HEK293 (cell line): ENCODE measurements at regions not wholly inside any gene's neighbourhood (a gene's known extent, or its start where the extent isn't known, plus 50 kb on each side); places are given as distances from the start of the nearest gene placed in this dataset.

ENCODE experiments used
- CTCF ChIA-PET: fragments of 350-600 bp; formaldehyde crosslinking; extraction: SDS; loops from one replicate; lab custom pipeline; 2021; ENCODE audit warnings: antibody characterized with exemption; lab: Yijun Ruan, JAX
- POLR2A ChIA-PET: fragments of 300-600 bp; formaldehyde crosslinking; extraction: SDS; loops from one replicate; lab custom pipeline; 2020; ENCODE audit warnings: antibody characterized with exemption, inconsistent platforms; lab: Yijun Ruan, JAX
- H3K27ac ChIP-seq: fragments of 200-500 bp; sonication (Bioruptor generic); 2 replicates; pipeline ENCODE4 v1.5.1; 2014; ENCODE audit warnings: low read depth, low read length, control low read depth, inconsistent platforms; ENCODE audit errors: extremely low read depth
- H3K36me3 ChIP-seq, 2 experiments: fragments of 200-500 bp in 1 of 2; sonication (Bioruptor generic) in 1 of 2; 1 replicate in 1 of 2; 2 replicates in 1 of 2; pipeline ENCODE4 v1.5.1; 2014 to 2017; ENCODE audit warnings: inconsistent platforms in 2 of 2, low read length in 2 of 2; ENCODE audit not compliant: control insufficient read depth in 2 of 2, insufficient read depth in 1 of 2
- H3K4me1 ChIP-seq: fragments of 200-500 bp; sonication (Bioruptor generic); 2 replicates; pipeline ENCODE4 v1.5.1; 2014; ENCODE audit warnings: mild to moderate bottlenecking, low read length, inconsistent platforms; ENCODE audit not compliant: control insufficient read depth, insufficient read depth
- H3K4me3 ChIP-seq: 2 replicates; pipeline ENCODE4 v1.5.1; 2011; ENCODE audit warnings: low read depth, mild to moderate bottlenecking, control low read depth, low read length, moderate library complexity
- H3K9me3 ChIP-seq: fragments of 200-500 bp; sonication (Bioruptor generic); 2 replicates; pipeline ENCODE4 v1.5.1; 2014; ENCODE audit warnings: low read depth, low read length, inconsistent platforms; ENCODE audit not compliant: control insufficient read depth, insufficient read depth
- GLIS2 ChIP-seq: fragments of 450-650 bp; formaldehyde crosslinking; IDR thresholded peaks from 2 replicates; pipeline ENCODE4 v1.5.1; 2016; ENCODE audit warnings: missing biosample characterization, missing genetic modification characterization
- HOXC10 ChIP-seq: sonication (generic); formaldehyde crosslinking; IDR thresholded peaks from 2 replicates; pipeline ENCODE4 v1.8.1; 2023; ENCODE audit warnings: mild to moderate bottlenecking, missing genetic modification reagents
- KLF7 ChIP-seq: fragments of 450-650 bp; formaldehyde crosslinking; IDR thresholded peaks from 2 replicates; pipeline ENCODE4 v1.5.1; 2016; ENCODE audit warnings: missing biosample characterization, missing genetic modification characterization, borderline replicate concordance
- SP7 ChIP-seq: fragments of 450-650 bp; formaldehyde crosslinking; IDR thresholded peaks from 2 replicates; pipeline ENCODE4 v1.5.1; 2016; ENCODE audit warnings: missing biosample characterization, missing genetic modification characterization
- ZFP3 ChIP-seq: fragments of 450-650 bp; formaldehyde crosslinking; IDR thresholded peaks from 2 replicates; pipeline ENCODE4 v1.5.1; 2016; ENCODE audit warnings: low read depth, missing biosample characterization, missing genetic modification characterization
- ZFP69B ChIP-seq: fragments of 450-650 bp; formaldehyde crosslinking; IDR thresholded peaks from 2 replicates; pipeline ENCODE4 v1.5.1; 2016; ENCODE audit warnings: missing biosample characterization, missing genetic modification characterization
- ZNF121 ChIP-seq: fragments of 450-650 bp; formaldehyde crosslinking; IDR thresholded peaks from 2 replicates; pipeline ENCODE4 v1.5.1; 2016; ENCODE audit warnings: missing biosample characterization, missing genetic modification characterization
- ZNF155 ChIP-seq: fragments of 450-650 bp; formaldehyde crosslinking; IDR thresholded peaks from 2 replicates; pipeline ENCODE4 v1.5.1; 2016; ENCODE audit warnings: missing biosample characterization, missing genetic modification characterization
- ZNF221 ChIP-seq: fragments of 450-650 bp; formaldehyde crosslinking; IDR thresholded peaks from 2 replicates; pipeline ENCODE4 v1.5.1; 2017; ENCODE audit warnings: missing biosample characterization, missing genetic modification characterization, borderline replicate concordance
- ZNF248 ChIP-seq: fragments of 450-650 bp; formaldehyde crosslinking; IDR thresholded peaks from 2 replicates; pipeline ENCODE4 v1.5.1; 2017; ENCODE audit warnings: missing biosample characterization, missing genetic modification characterization
- ZNF292 ChIP-seq: fragments of 450-650 bp; formaldehyde crosslinking; IDR thresholded peaks from 2 replicates; pipeline ENCODE4 v1.5.1; 2016; ENCODE audit warnings: low read depth, missing biosample characterization, missing genetic modification characterization, borderline replicate concordance
- ZNF341 ChIP-seq: fragments of 450-650 bp; formaldehyde crosslinking; IDR thresholded peaks from 2 replicates; pipeline ENCODE4; 2016; ENCODE audit warnings: low read depth, missing biosample characterization, missing genetic modification characterization
- ZNF426 ChIP-seq: fragments of 450-650 bp; formaldehyde crosslinking; IDR thresholded peaks from 2 replicates; pipeline ENCODE4 v1.5.1; 2017; ENCODE audit warnings: missing biosample characterization, missing genetic modification characterization, mild to moderate bottlenecking, inconsistent platforms, moderate library complexity
- ZNF600 ChIP-seq: fragments of 450-650 bp; formaldehyde crosslinking; IDR thresholded peaks from 2 replicates; pipeline ENCODE4 v1.5.1; 2016; ENCODE audit warnings: missing biosample characterization, missing genetic modification characterization
- ZNF624 ChIP-seq: fragments of 450-650 bp; formaldehyde crosslinking; IDR thresholded peaks from 2 replicates; pipeline ENCODE4 v1.5.1; 2017; ENCODE audit warnings: missing biosample characterization, missing genetic modification characterization
- ZNF626 ChIP-seq: fragments of 450-650 bp; sonication (Bioruptor Pico); formaldehyde crosslinking; IDR thresholded peaks from 2 replicates; pipeline ENCODE4 v1.5.1; 2018; ENCODE audit warnings: missing biosample characterization, missing genetic modification characterization, inconsistent platforms
- ZNF654 ChIP-seq: fragments of 450-650 bp; formaldehyde crosslinking; IDR thresholded peaks from 2 replicates; pipeline ENCODE4 v1.5.1; 2016; ENCODE audit warnings: low read depth, missing biosample characterization, missing genetic modification characterization
- ZNF670 ChIP-seq: fragments of 450-650 bp; formaldehyde crosslinking; IDR thresholded peaks from 2 replicates; pipeline ENCODE4 v1.5.1; 2016; ENCODE audit warnings: missing biosample characterization, missing genetic modification characterization, low read depth
- ZNF776 ChIP-seq: fragments of 450-650 bp; formaldehyde crosslinking; IDR thresholded peaks from 2 replicates; pipeline ENCODE4 v1.5.0; 2017; ENCODE audit warnings: missing biosample characterization, missing genetic modification characterization, borderline replicate concordance
- ZNF777 ChIP-seq: fragments of 450-650 bp; formaldehyde crosslinking; IDR thresholded peaks from 2 replicates; pipeline ENCODE4 v1.5.1; 2017; ENCODE audit warnings: missing biosample characterization, missing genetic modification characterization, borderline replicate concordance
- ZNF785 ChIP-seq: fragments of 450-650 bp; formaldehyde crosslinking; IDR thresholded peaks from 2 replicates; pipeline ENCODE4 v1.5.1; 2016; ENCODE audit warnings: missing biosample characterization, missing genetic modification characterization
- TF ChIP-seq, protein P1 (sequence below): fragments of 450-650 bp; formaldehyde crosslinking; IDR thresholded peaks from 2 replicates; pipeline ENCODE4 v1.5.1; 2016; ENCODE audit warnings: missing biosample characterization, missing genetic modification characterization
- TF ChIP-seq, protein P2 (sequence below): fragments of 450-650 bp; IDR thresholded peaks from 2 replicates; pipeline ENCODE4 v1.5.1; 2018; ENCODE audit warnings: missing biosample characterization, mild to moderate bottlenecking, missing genetic modification characterization
- TF ChIP-seq, protein P3 (sequence below): fragments of 450-650 bp; formaldehyde crosslinking; conservative IDR thresholded peaks from 2 replicates; pipeline ENCODE4 v1.5.1; 2016; ENCODE audit warnings: low read depth, missing biosample characterization, missing genetic modification characterization
- TF ChIP-seq, protein P4 (sequence below): fragments of 450-650 bp; IDR thresholded peaks from 2 replicates; pipeline ENCODE4 v1.5.1; 2018; ENCODE audit warnings: missing biosample characterization, missing genetic modification characterization

DNA sequence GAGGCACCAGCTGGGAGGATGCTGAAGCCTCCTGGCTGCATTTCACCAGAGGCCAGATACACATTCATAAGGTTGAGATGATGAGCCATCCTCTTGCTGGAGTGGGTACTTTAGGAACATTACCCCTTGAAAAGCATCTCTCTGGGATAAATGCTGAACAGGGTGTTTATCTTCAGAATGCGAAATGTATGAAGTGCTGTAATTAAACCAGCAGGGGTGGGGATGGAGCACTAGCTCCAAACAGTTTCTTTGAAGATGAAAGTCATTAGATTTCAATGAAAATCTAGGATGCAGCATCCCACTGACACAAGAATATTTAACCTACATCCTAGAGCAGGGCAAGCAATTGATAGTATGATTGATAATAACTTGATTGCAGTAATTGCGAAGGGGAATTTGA, 158.1 kb downstream of the CYLD start:
- ChIA-PET CTCF (interaction anchor here (0.7 kb wide), 1 partner anchor 233 kb away, joined by 3 read pairs; no protein-coding TSS in a partner anchor), POLR2A (no interaction called here)
- H3K36me3 ChIP-seq, result no peaks in the 10 kb centered on the region

DNA sequence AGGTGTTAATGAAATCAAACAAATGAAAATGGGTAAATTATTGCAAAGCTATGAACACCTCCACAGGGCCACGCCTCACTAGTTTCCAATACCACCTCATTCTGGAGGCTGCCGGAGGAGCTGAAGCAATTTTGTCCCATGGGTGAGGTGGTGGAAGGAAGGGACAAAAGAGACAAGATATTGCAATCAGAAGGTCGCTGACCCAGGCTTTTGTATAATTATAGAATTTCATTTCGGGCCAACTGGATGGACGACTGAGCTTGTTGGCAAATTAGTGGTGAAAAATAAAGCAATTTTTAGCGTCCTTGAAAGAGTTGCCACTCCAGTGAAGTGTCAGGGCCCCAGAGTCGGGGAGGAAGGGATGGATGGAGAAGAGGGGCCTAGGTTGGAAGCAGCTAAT, 147.9 kb downstream of the CYLD start:
- TF ChIP-seq ZNF624 (tag by site-specific recombination) (no peak), ZNF776 (tag by site-specific recombination) (no peak), ZNF248 (tag by site-specific recombination) (no peak), ZFP3 (tag by site-specific recombination) (no peak)
- ChIA-PET CTCF (interaction anchor here (0.7 kb wide), 1 partner anchor 1032 kb away, joined by 3 read pairs; no protein-coding TSS in a partner anchor), POLR2A (no interaction called here)
- Histone ChIP-seq H3K27ac (no peak overlapping the region), H3K4me1 (no peaks in the 10 kb centered on the region), H3K4me3 (no peak overlapping the region), H3K36me3 (no peaks in the 10 kb centered on the region), H3K9me3 (no peaks in the 10 kb centered on the region)

More for the DNA sequence above, 158.1 kb downstream of the CYLD start:
- TF ChIP-seq ZNF785 (tag by site-specific recombination) (no peak), ZNF670 (no peak), HOXC10 (CRISPR knock-in tag) (no peak), ZNF777 (tag by site-specific recombination) (no peak), ZNF121 (no peak), GLIS2 (tag by site-specific recombination) (no peak), SP7 (tag by site-specific recombination) (no peak), ZNF221 (tag by site-specific recombination) (no peak), ZNF155 (tag by site-specific recombination) (no peak), ZFP69B (tag by site-specific recombination) (no peak), KLF7 (tag by site-specific recombination) (no peak), ZNF626 (tag by site-specific recombination) (no peak)
- TF ChIP-seq, protein P1, sequence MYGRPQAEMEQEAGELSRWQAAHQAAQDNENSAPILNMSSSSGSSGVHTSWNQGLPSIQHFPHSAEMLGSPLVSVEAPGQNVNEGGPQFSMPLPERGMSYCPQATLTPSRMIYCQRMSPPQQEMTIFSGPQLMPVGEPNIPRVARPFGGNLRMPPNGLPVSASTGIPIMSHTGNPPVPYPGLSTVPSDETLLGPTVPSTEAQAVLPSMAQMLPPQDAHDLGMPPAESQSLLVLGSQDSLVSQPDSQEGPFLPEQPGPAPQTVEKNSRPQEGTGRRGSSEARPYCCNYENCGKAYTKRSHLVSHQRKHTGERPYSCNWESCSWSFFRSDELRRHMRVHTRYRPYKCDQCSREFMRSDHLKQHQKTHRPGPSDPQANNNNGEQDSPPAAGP (tag by site-specific recombination), result no peak
- TF ChIP-seq, protein P2, sequence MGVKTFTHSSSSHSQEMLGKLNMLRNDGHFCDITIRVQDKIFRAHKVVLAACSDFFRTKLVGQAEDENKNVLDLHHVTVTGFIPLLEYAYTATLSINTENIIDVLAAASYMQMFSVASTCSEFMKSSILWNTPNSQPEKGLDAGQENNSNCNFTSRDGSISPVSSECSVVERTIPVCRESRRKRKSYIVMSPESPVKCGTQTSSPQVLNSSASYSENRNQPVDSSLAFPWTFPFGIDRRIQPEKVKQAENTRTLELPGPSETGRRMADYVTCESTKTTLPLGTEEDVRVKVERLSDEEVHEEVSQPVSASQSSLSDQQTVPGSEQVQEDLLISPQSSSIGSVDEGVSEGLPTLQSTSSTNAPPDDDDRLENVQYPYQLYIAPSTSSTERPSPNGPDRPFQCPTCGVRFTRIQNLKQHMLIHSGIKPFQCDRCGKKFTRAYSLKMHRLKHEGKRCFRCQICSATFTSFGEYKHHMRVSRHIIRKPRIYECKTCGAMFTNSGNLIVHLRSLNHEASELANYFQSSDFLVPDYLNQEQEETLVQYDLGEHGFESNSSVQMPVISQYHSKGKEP (tag by site-specific recombination), result no peak
- Histone ChIP-seq H3K27ac (no peak overlapping the region), H3K4me3 (no peak overlapping the region), H3K9me3 (no peaks in the 10 kb centered on the region), H3K4me1 (no peaks in the 10 kb centered on the region)

DNA sequence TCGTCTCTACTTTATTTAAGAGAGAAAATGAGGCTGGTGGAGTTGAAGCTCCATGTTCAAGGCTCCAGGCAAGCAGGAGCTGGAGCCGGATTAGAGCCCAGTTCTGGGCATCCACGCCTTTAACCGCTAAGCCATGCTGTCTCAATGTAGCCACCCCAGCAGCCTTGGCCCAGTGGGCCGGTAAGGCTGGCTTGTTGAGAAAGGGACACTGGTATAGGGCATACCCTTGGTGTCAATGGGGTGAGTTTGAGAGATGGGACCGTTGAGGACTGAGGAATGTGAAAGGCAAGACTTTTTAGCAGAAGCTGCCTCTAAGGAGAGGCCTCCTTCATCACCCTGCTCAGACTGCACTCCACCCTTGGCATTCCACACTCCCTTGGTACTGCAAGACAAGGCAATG, 147.4 kb downstream of the CYLD start:
- POLR2A ChIA-PET, result no interaction called here
- H3K9me3 ChIP-seq, result no peaks in the 10 kb centered on the region
- H3K4me1 ChIP-seq, result no peaks in the 10 kb centered on the region
- no peak overlapping the region for H3K27ac ChIP-seq
- H3K4me3 ChIP-seq, result no peak overlapping the region
- no peaks in the 10 kb centered on the region for H3K36me3 ChIP-seq
- CTCF ChIA-PET, result interaction anchor here (0.7 kb wide), 1 partner anchor 1032 kb away, joined by 3 read pairs; no protein-coding TSS in a partner anchor
- TF ChIP-seq, protein P3, sequence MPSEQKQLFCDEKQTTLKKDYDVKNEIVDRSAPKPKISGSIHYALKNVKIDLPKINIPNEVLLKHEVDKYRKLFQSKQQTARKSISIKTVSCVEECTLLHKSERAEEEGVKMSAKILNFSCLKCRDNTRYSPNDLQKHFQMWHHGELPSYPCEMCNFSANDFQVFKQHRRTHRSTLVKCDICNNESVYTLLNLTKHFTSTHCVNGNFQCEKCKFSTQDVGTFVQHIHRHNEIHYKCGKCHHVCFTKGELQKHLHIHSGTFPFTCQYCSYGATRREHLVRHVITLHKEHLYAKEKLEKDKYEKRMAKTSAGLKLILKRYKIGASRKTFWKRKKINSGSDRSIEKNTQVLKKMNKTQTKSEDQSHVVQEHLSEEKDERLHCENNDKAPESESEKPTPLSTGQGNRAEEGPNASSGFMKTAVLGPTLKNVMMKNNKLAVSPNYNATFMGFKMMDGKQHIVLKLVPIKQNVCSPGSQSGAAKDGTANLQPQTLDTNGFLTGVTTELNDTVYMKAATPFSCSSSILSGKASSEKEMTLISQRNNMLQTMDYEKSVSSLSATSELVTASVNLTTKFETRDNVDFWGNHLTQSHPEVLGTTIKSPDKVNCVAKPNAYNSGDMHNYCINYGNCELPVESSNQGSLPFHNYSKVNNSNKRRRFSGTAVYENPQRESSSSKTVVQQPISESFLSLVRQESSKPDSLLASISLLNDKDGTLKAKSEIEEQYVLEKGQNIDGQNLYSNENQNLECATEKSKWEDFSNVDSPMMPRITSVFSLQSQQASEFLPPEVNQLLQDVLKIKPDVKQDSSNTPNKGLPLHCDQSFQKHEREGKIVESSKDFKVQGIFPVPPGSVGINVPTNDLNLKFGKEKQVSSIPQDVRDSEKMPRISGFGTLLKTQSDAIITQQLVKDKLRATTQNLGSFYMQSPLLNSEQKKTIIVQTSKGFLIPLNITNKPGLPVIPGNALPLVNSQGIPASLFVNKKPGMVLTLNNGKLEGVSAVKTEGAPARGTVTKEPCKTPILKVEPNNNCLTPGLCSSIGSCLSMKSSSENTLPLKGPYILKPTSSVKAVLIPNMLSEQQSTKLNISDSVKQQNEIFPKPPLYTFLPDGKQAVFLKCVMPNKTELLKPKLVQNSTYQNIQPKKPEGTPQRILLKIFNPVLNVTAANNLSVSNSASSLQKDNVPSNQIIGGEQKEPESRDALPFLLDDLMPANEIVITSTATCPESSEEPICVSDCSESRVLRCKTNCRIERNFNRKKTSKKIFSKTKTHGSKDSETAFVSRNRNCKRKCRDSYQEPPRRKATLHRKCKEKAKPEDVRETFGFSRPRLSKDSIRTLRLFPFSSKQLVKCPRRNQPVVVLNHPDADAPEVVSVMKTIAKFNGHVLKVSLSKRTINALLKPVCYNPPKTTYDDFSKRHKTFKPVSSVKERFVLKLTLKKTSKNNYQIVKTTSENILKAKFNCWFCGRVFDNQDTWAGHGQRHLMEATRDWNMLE (tag by site-specific recombination), result no peak
- TF ChIP-seq ZNF426 (no peak), ZNF654 (tag by site-specific recombination) (no peak), ZNF292 (tag by site-specific recombination) (no peak), ZNF600 (no peak), ZNF341 (tag by site-specific recombination) (no peak)
- TF ChIP-seq, protein P4, sequence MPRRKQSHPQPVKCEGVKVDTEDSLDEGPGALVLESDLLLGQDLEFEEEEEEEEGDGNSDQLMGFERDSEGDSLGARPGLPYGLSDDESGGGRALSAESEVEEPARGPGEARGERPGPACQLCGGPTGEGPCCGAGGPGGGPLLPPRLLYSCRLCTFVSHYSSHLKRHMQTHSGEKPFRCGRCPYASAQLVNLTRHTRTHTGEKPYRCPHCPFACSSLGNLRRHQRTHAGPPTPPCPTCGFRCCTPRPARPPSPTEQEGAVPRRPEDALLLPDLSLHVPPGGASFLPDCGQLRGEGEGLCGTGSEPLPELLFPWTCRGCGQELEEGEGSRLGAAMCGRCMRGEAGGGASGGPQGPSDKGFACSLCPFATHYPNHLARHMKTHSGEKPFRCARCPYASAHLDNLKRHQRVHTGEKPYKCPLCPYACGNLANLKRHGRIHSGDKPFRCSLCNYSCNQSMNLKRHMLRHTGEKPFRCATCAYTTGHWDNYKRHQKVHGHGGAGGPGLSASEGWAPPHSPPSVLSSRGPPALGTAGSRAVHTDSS (tag by site-specific recombination), result no peak
